ENCODE measurements at regions not wholly inside any gene's neighbourhood (a gene's known extent, or its start where the extent isn't known, plus 50 kb on each side); places are given as distances from the start of the nearest gene placed in this dataset.

DNA sequence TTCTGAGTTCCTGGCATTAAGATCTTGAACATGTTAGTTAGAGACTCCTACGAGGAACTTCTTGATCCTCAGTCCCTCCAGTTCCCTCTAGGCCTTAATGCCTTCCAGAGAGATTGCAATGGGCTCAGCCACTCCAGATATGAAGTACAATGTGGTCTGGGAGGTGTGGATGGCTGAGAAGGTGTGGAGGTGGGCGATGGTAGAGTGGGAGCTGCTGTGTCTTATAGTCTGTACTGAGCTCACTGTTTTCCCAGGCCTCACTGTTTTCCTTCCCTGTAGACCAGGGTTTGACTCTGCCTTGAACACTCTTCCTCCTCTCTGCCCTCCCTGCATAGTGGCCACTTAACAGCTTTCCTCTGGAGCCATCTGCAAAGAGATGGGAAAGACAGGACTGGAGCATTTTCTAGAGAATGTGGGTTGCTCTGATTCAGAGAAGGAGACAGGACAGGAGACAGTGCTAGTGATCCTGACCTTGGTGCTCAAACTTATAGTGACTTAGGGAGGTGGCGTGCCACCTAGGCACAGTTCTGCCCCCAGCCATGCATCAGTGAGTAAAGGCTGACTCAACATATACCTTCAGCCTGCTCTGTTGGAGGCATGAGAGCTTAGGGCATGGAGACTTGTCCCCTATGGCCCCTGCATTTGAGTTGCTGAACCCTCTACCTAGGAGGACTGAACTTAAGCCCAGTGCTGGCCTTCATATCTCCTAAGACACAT is 129.7 kb downstream of the TDRD15 start:
- DNase-seq (ENCODE audit: low spot score): no peak
- TF ChIP-seq CTCF (IDR thresholded peaks at IDR 0.05; ENCODE audit: extremely low read depth, missing control alignments): no peak

DNA sequence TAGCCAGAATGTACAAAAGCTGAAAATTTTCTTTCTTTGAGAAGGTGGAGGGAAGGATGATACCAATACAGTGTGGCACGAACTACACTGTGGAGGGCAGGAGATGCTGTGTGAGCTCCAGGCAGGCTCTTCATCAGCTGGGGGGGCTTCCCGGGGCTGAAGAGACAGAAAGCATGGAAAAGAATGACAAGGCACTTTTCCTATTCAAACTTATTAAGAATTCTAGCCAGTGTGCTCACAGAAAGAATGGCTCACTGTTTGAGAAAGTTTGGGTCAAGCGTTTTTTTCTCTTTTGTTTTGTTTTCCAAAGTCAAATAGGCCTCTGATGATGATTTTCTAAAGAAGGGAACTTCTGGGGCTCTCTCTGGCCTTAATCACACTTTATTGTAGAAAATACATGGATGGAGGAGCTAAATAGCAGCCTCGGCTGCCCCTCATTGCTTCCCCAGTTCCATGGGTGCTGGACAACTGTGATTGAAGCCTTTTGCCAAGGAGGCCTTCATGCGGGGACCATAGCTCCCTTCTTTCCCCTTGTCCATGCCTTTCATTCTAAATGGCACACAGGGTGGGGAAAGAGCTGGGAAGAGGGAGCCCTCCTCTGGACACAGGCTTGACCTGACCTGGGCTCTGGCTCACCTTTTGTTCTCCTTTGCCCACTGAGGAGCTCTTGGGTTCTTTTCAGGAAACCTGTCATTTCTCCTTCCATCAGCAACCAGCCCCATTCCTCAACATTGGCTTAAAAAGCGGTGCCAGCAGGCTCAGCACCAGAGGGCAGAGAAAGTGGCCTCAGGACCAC is 130.6 kb downstream of the TDRD15 start:
- no peak for TF ChIP-seq CTCF (IDR thresholded peaks at IDR 0.05; ENCODE audit: extremely low read depth, missing control alignments)
- no peak for DNase-seq (ENCODE audit: low spot score)

DNA sequence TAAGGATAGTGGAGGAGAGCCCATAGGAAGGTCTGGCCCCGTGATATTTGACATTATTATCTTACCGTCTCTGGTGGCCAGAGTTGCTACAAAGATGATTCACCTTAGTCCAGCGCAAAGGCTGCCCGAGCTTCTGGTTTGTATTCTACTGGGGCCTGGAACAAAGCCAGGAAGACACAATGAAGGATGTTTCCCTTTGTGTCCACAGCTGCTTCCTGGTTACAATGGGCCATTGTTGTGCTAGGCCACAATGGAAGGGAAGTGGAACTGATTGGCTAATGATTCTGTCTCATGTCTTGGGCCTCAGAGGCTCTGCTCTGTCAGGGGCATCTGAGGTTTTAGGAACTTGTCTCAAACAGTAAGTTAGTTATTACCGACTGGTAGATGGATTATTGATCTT is 132.2 kb downstream of the TDRD15 start:
- TF ChIP-seq CTCF (IDR thresholded peaks at IDR 0.05; ENCODE audit: extremely low read depth, missing control alignments): no peak
- no peak for DNase-seq (ENCODE audit: low spot score)

GRCh38 chr2:21257621-21258020 is 133.9 kb downstream of the TDRD15 start:
- no peak for DNase-seq (ENCODE audit: low spot score)
- no peak for TF ChIP-seq CTCF (IDR thresholded peaks at IDR 0.05; ENCODE audit: extremely low read depth, missing control alignments)

- no peak for TF ChIP-seq CTCF (IDR thresholded peaks at IDR 0.05; ENCODE audit: extremely low read depth, missing control alignments)
- no peak for DNase-seq (ENCODE audit: low spot score)
Observed at GRCh38 chr2:21258082-21258481, 134.3 kb downstream of the TDRD15 start.

DNA sequence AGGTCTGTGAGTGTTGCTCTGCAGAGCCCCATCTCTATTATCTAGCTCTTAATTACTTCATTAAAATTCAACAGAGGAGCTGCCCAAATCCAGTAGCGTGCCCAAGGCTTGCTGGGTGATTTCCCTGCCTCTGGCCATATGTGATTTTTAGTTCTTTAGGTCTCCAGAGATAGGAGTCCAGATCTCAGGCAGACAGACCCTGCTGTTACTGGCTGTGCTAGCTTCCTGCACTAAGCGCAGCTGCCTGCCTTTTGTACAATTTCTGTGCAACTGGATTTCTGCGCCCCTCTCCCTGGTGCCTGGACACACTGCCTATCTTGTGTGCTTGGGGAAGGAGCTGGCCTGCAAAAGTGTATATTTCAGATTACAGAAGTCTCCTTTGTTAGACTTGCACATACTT is 136.5 kb downstream of the TDRD15 start:
- DNase-seq (ENCODE audit: low spot score): no peak
- no peak for TF ChIP-seq CTCF (IDR thresholded peaks at IDR 0.05; ENCODE audit: extremely low read depth, missing control alignments)

- no peak for TF ChIP-seq CTCF (IDR thresholded peaks at IDR 0.05; ENCODE audit: extremely low read depth, missing control alignments)
- DNase-seq (ENCODE audit: low spot score): no peak
Observed at GRCh38 chr2:21261591-21261990, 137.8 kb downstream of the TDRD15 start.

All from GM20000 (cell line).